ENCODE measurements at regions not wholly inside any gene's neighbourhood (a gene's known extent, or its start where the extent isn't known, plus 50 kb on each side); places are given as distances from the start of the nearest gene placed in this dataset.
"Not testable (repeated sequence)": the region's sequence is repeated elsewhere in the genome, so short reads cannot be mapped to it uniquely, and the experiment has no call there.

DNA sequence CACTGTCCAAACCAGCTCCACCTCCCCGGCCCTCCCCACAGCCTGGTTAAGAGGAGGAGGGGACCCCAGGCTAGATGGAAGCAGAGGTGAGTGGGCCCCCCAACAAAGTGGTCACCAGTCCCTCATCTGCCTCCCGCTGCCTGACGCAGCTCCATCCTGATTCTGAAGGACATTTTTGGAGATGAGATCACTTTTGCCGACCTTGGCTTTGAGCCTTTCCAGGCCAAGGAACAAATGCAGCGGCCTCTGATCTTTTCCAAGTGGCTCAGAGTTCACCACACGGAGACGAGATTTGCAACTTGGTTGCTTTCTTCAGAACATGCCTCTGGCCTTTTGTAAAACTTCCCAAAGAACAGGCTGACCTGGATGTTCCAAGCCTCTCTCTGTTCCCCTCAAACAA is 223.1 kb downstream of the NPHP4 start:
- no peak overlapping the region for H2BK120ac ChIP-seq (ENCODE audit: low read depth, low read length)
- no peaks in the 10 kb centered on the region for H3K36me3 ChIP-seq (replicated peaks in 1 of 2; ENCODE audit: control insufficient read depth in 2 of 2, insufficient read depth in 2 of 2, low read length in 2 of 2)
- H2BK5ac ChIP-seq (ENCODE audit: low read length) = no peak overlapping the region
- peaks cover 5 to 8% of the 10 kb centered on the region in 2 donors for H3K4me1 ChIP-seq (ENCODE audit: control insufficient read depth in 2 of 2, insufficient read depth in 1 of 2, low read depth in 1 of 2, low read length in 2 of 2)
- no peak overlapping the region for H2AK5ac ChIP-seq (ENCODE audit: low read depth, low read length)
- no peak overlapping the region for H2AFZ ChIP-seq (ENCODE audit: low read length)
- WGBS, 2 donors (ENCODE audit: extremely low coverage in 2 of 2, insufficient read length in 2 of 2, insufficient replicate concordance in 1 of 2) = no CpG with 5 or more reads among the region's 7 CpGs
- H3K4ac ChIP-seq (ENCODE audit: low read length) = no peak overlapping the region
- no peak overlapping the region for H4K91ac ChIP-seq (ENCODE audit: low read depth, low read length, poor library complexity)
- H3K23ac ChIP-seq (ENCODE audit: low read depth, low read length, poor library complexity) = peak overlapping the region; percentile 48
- H2BK15ac ChIP-seq (ENCODE audit: low read length) = no peak overlapping the region
- no peak overlapping the region for H3K18ac ChIP-seq (ENCODE audit: low read length)
- H3K4me3 ChIP-seq (ENCODE audit: low read length in 2 of 2) = no peak overlapping the region
- no peak overlapping the region for H3K27ac ChIP-seq (replicated peaks; ENCODE audit: low read length)
- H3K4me2 ChIP-seq (ENCODE audit: insufficient read depth, low read length, poor library complexity, severe bottlenecking) = no peak overlapping the region
- H3K9me3 ChIP-seq (replicated peaks in 1 of 2; ENCODE audit: control insufficient read depth in 2 of 2, insufficient read depth in 1 of 2, low read depth in 1 of 2, low read length in 2 of 2) = no peaks in the 10 kb centered on the region
- H4K8ac ChIP-seq (ENCODE audit: low read depth, low read length) = no peak overlapping the region
- no peak for DNase-seq (ENCODE audit: low spot score)
- no peak overlapping the region for H2BK12ac ChIP-seq (ENCODE audit: low read length)
- peaks cover 0 to 50% (median 6%) of the 10 kb centered on the region in 3 experiments for H3K27me3 ChIP-seq (ENCODE audit: control insufficient read depth in 3 of 3, insufficient read depth in 3 of 3, low read depth in 1 of 3, low read length in 3 of 3)
- no peak overlapping the region for H3K14ac ChIP-seq (ENCODE audit: low read length)
- H3K79me1 ChIP-seq (ENCODE audit: low read depth, low read length) = no peaks in the 10 kb centered on the region
- no peak overlapping the region for H3K9ac ChIP-seq (ENCODE audit: low read depth, low read length, poor library complexity)

DNA sequence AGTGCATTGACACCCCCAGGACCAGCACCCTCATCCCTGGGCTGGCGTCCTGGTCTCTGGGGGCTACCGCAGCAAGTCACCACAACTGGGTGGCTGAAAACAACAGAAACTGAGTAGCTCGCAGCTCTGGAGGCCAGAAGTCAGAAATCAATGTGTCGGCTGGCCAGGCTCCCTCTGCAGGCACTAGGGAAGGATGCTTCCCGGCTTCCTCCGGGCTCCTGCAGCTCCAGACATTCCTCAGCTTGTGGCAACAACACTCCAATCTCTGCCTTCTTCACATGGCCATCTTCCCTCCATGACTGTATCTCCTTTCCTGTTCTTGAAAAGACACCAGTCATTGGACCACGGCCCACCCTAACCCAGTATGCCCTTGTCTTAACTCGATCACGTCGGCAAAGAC is 224.2 kb downstream of the NPHP4 start:
- H3K4me3 ChIP-seq (ENCODE audit: low read length in 2 of 2) = no peak overlapping the region

DNA sequence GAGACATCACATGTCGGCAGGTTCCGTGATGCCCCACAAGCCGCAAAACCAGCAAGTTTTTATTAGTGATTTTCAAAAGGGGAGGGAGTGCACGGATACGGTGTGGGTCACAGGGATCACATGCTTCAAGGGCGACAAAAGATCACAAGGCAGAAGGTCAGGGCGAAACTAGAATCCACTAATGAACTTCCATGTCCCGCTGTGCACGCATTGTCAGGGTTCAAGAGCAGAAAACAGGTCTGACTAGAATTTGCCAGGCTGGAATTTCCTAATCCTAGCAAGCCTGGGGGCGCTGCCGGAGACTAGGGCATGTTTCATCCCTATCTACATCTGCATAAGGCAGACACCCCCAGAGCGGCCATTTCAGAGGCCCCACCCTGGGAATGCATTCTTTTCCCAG is 225.2 kb downstream of the NPHP4 start:
- H4K8ac ChIP-seq (ENCODE audit: low read depth, low read length); H2BK15ac ChIP-seq (ENCODE audit: low read length); H3K9ac ChIP-seq (ENCODE audit: low read depth, low read length, poor library complexity); H2BK120ac ChIP-seq (ENCODE audit: low read depth, low read length); H3K9me3 ChIP-seq (replicated peaks in 1 of 2; ENCODE audit: control insufficient read depth in 2 of 2, insufficient read depth in 1 of 2, low read depth in 1 of 2, low read length in 2 of 2); H2BK5ac ChIP-seq (ENCODE audit: low read length); H3K14ac ChIP-seq (ENCODE audit: low read length); H2BK12ac ChIP-seq (ENCODE audit: low read length); H3K23ac ChIP-seq (ENCODE audit: low read depth, low read length, poor library complexity); DNase-seq (ENCODE audit: low spot score); H2AFZ ChIP-seq (ENCODE audit: low read length); H3K4me2 ChIP-seq (ENCODE audit: insufficient read depth, low read length, poor library complexity, severe bottlenecking); H3K4me1 ChIP-seq (ENCODE audit: control insufficient read depth in 2 of 2, insufficient read depth in 1 of 2, low read depth in 1 of 2, low read length in 2 of 2); H4K91ac ChIP-seq (ENCODE audit: low read depth, low read length, poor library complexity); H3K27ac ChIP-seq (replicated peaks; ENCODE audit: low read length); H3K4me3 ChIP-seq (ENCODE audit: low read length in 2 of 2); H2AK5ac ChIP-seq (ENCODE audit: low read depth, low read length); H3K36me3 ChIP-seq (replicated peaks in 1 of 2; ENCODE audit: control insufficient read depth in 2 of 2, insufficient read depth in 2 of 2, low read length in 2 of 2); H3K4ac ChIP-seq (ENCODE audit: low read length); H3K79me1 ChIP-seq (ENCODE audit: low read depth, low read length); H3K18ac ChIP-seq (ENCODE audit: low read length): not testable (repeated sequence)
- WGBS, 2 donors (ENCODE audit: extremely low coverage in 2 of 2, insufficient read length in 2 of 2, insufficient replicate concordance in 1 of 2) = no CpG with 5 or more reads among the region's 12 CpGs
- H3K27me3 ChIP-seq (ENCODE audit: control insufficient read depth in 3 of 3, insufficient read depth in 3 of 3, low read depth in 1 of 3, low read length in 3 of 3) = peaks cover 0 to 57% (median 6%) of the 10 kb centered on the region in 3 experiments

More for the DNA sequence above, 224.2 kb downstream of the NPHP4 start:
- Histone ChIP-seq H3K18ac (ENCODE audit: low read length) (peak overlapping the region; percentile 29), H3K4ac (ENCODE audit: low read length) (no peak overlapping the region), H2BK120ac (ENCODE audit: low read depth, low read length) (no peak overlapping the region), H4K8ac (ENCODE audit: low read depth, low read length) (no peak overlapping the region), H2AFZ (ENCODE audit: low read length) (no peak overlapping the region), H3K36me3 (replicated peaks in 1 of 2; ENCODE audit: control insufficient read depth in 2 of 2, insufficient read depth in 2 of 2, low read length in 2 of 2) (no peaks in the 10 kb centered on the region), H2BK15ac (ENCODE audit: low read length) (no peak overlapping the region), H3K9me3 (replicated peaks in 1 of 2; ENCODE audit: control insufficient read depth in 2 of 2, insufficient read depth in 1 of 2, low read depth in 1 of 2, low read length in 2 of 2) (no peaks in the 10 kb centered on the region), H3K23ac (ENCODE audit: low read depth, low read length, poor library complexity) (no peak overlapping the region), H3K4me1 (ENCODE audit: control insufficient read depth in 2 of 2, insufficient read depth in 1 of 2, low read depth in 1 of 2, low read length in 2 of 2) (peaks cover 8 to 9% of the 10 kb centered on the region in 2 donors), H3K79me1 (ENCODE audit: low read depth, low read length) (no peaks in the 10 kb centered on the region), H3K9ac (ENCODE audit: low read depth, low read length, poor library complexity) (no peak overlapping the region), H3K27me3 (ENCODE audit: control insufficient read depth in 3 of 3, insufficient read depth in 3 of 3, low read depth in 1 of 3, low read length in 3 of 3) (peaks cover 0 to 57% (median 6%) of the 10 kb centered on the region in 3 experiments), H2BK5ac (ENCODE audit: low read length) (no peak overlapping the region), H4K91ac (ENCODE audit: low read depth, low read length, poor library complexity) (no peak overlapping the region), H3K4me2 (ENCODE audit: insufficient read depth, low read length, poor library complexity, severe bottlenecking) (no peak overlapping the region), H3K14ac (ENCODE audit: low read length) (no peak overlapping the region), H2BK12ac (ENCODE audit: low read length) (no peak overlapping the region), H2AK5ac (ENCODE audit: low read depth, low read length) (no peak overlapping the region), H3K27ac (replicated peaks; ENCODE audit: low read length) (no peak overlapping the region)
- DNase-seq (ENCODE audit: low spot score) = no peak
- WGBS, 2 donors (ENCODE audit: extremely low coverage in 2 of 2, insufficient read length in 2 of 2, insufficient replicate concordance in 1 of 2) = no CpG with 5 or more reads among the region's 10 CpGs

DNA sequence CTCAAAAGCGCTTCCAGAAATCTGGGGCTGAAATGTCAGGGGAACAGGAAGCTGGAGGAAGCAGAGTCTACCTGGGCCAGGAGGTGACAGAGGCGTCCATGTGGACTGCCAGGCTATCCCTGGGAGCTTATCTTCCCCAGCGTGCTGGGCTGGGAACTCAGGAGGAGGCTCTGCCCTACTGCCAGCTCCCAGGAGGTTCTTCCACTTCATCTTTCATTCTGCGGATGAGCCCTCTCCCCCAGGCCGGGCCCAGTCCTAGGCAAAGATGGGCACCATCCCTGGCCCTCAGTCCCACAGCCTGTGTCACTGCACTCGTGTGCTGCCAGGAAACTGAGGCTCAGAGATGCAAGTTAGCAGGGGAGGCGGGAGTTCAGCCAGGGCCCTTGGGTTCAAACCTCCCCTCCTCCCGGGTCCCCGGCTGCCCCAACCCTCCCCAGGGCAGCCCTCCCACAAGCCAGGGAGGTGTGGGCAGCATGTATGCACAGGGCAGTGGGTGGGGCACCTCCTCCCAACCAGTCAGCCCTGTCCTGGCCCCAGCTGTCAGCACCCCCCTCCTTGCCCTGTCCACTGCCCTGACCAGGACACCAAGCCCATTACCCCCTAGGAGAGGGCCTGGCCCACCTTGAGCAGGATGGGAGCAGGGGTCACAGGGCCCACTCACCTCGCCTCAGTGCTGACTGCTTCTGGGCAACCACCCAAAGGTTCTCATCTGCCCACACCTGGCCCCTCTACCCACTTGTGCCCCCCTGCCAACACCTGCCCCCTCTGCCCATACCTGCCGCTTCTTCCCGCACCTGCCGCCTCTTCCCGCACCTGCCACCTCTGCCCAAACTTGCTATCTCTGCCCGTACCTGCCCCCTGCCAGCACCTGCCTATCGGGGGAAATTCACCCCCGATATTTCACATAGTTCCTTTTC is 226.0 kb downstream of the NPHP4 start:
- Histone ChIP-seq H2BK5ac (ENCODE audit: low read length) (no peak overlapping the region), H4K8ac (ENCODE audit: low read depth, low read length) (no peak overlapping the region), H4K91ac (ENCODE audit: low read depth, low read length, poor library complexity) (no peak overlapping the region), H3K36me3 (replicated peaks in 1 of 2; ENCODE audit: control insufficient read depth in 2 of 2, insufficient read depth in 2 of 2, low read length in 2 of 2) (no peaks in the 10 kb centered on the region), H3K4ac (ENCODE audit: low read length) (no peak overlapping the region), H3K79me1 (ENCODE audit: low read depth, low read length) (no peaks in the 10 kb centered on the region), H3K4me1 (ENCODE audit: control insufficient read depth in 2 of 2, insufficient read depth in 1 of 2, low read depth in 1 of 2, low read length in 2 of 2) (peaks cover 6 to 9% of the 10 kb centered on the region in 2 donors), H2BK120ac (ENCODE audit: low read depth, low read length) (no peak overlapping the region), H3K9ac (ENCODE audit: low read depth, low read length, poor library complexity) (peak overlapping the region; percentile 15), H2BK12ac (ENCODE audit: low read length) (no peak overlapping the region), H3K4me3 (ENCODE audit: low read length in 2 of 2) (no peak overlapping the region), H2AK5ac (ENCODE audit: low read depth, low read length) (peak overlapping the region; percentile 71), H3K4me2 (ENCODE audit: insufficient read depth, low read length, poor library complexity, severe bottlenecking) (no peak overlapping the region), H3K27ac (replicated peaks; ENCODE audit: low read length) (no peak overlapping the region), H3K14ac (ENCODE audit: low read length) (no peak overlapping the region), H3K27me3 (ENCODE audit: control insufficient read depth in 3 of 3, insufficient read depth in 3 of 3, low read depth in 1 of 3, low read length in 3 of 3) (peaks cover 0 to 63% (median 6%) of the 10 kb centered on the region in 3 experiments), H2BK15ac (ENCODE audit: low read length) (peak overlapping the region; percentile 56), H3K9me3 (replicated peaks in 1 of 2; ENCODE audit: control insufficient read depth in 2 of 2, insufficient read depth in 1 of 2, low read depth in 1 of 2, low read length in 2 of 2) (no peaks in the 10 kb centered on the region), H2AFZ (ENCODE audit: low read length) (no peak overlapping the region), H3K23ac (ENCODE audit: low read depth, low read length, poor library complexity) (peak overlapping the region; percentile 35), H3K18ac (ENCODE audit: low read length) (no peak overlapping the region)
- no peak for DNase-seq (ENCODE audit: low spot score)
- no CpG with 5 or more reads among the region's 17 CpGs for WGBS, 2 donors (ENCODE audit: extremely low coverage in 2 of 2, insufficient read length in 2 of 2, insufficient replicate concordance in 1 of 2)
